IMR-90 (cell line): ENCODE measurements at regions not wholly inside any gene's neighbourhood (a gene's known extent, or its start where the extent isn't known, plus 50 kb on each side); places are given as distances from the start of the nearest gene placed in this dataset.

Source experiments
- ATAC-seq: fragments of 200-7000 bp; cut with Tn5 transposase; 2 replicates; pipeline ENCODE4 v1.9.1; 2020; ENCODE audit warnings: low read depth, mild to moderate bottlenecking, moderate library complexity
- BruUV-seq: library from RNA; stranded (reverse); fragments of 400-500 nt; replicated peaks from 2 replicates; lab custom pipeline; 2021; lab: Mats Ljungman, UMichigan
- CTCF ChIA-PET: fragments of 300-600 bp; formaldehyde crosslinking; extraction: SDS; loops from one replicate; lab custom pipeline; 2021; ENCODE audit warnings: antibody characterized with exemption; lab: Yijun Ruan, JAX
- POLR2A ChIA-PET: fragments of 300-600 bp; sonication (Branson Sonifier 250); formaldehyde crosslinking; loops from one replicate; lab custom pipeline; 2022; ENCODE audit warnings: antibody characterized with exemption; ENCODE audit not compliant: unreplicated experiment; lab: Charles Lee
- DNase-seq: peaks from one replicate; pipeline ENCODE4 v3.0.0; 2013
- H2AFZ ChIP-seq: replicated peaks from 2 replicates; pipeline ENCODE3; 2013; ENCODE audit warnings: low read length, mild to moderate bottlenecking; ENCODE audit not compliant: poor library complexity
- H2AK5ac ChIP-seq: 2 replicates; pipeline ENCODE4 v1.6.1; 2013; ENCODE audit warnings: low read depth, low read length, inconsistent platforms
- H2AK9ac ChIP-seq: replicated peaks from 2 replicates; pipeline ENCODE3; 2013; ENCODE audit warnings: mild to moderate bottlenecking, low read depth, low read length, moderate library complexity; ENCODE audit not compliant: poor library complexity
- H2BK120ac ChIP-seq: 2 replicates; pipeline ENCODE4 v1.6.1; 2013; ENCODE audit warnings: low read depth, low read length, inconsistent platforms
- H2BK15ac ChIP-seq: 3 replicates; pipeline ENCODE4 v1.6.1; 2013; ENCODE audit warnings: low read depth, low read length, inconsistent platforms
- H2BK20ac ChIP-seq: 2 replicates; pipeline ENCODE4 v1.6.1; 2013; ENCODE audit warnings: low read depth, mild to moderate bottlenecking, inconsistent platforms, low read length, moderate library complexity
- H2BK5ac ChIP-seq: 2 replicates; pipeline ENCODE4 v1.6.1; 2013; ENCODE audit warnings: mild to moderate bottlenecking, low read depth, low read length, inconsistent platforms; ENCODE audit not compliant: poor library complexity, severe bottlenecking
- H3K14ac ChIP-seq: replicated peaks from 2 replicates; pipeline ENCODE4 v1.6.1; 2013; ENCODE audit warnings: low read depth, low read length, inconsistent platforms
- H3K18ac ChIP-seq: 2 replicates; pipeline ENCODE4 v1.6.1; 2013; ENCODE audit warnings: low read depth, low read length, control low read depth
- H3K23ac ChIP-seq: 2 replicates; pipeline ENCODE4 v1.6.1; 2013; ENCODE audit warnings: low read depth, low read length, inconsistent platforms
- H3K27ac ChIP-seq: 2 replicates; pipeline ENCODE4 v1.5.1; 2013; ENCODE audit warnings: mild to moderate bottlenecking, control low read depth, low read length; ENCODE audit not compliant: insufficient read depth
- H3K27me3 ChIP-seq: 2 replicates; pipeline ENCODE4 v1.6.1; 2013; ENCODE audit warnings: low read length; ENCODE audit not compliant: control insufficient read depth, insufficient read depth
- H3K36me3 ChIP-seq: 2 replicates; pipeline ENCODE4 v1.6.1; 2013; ENCODE audit warnings: low read length, mixed read lengths; ENCODE audit not compliant: control insufficient read depth, insufficient read depth
- H3K4ac ChIP-seq: 2 replicates; pipeline ENCODE4 v1.6.1; 2013; ENCODE audit warnings: low read depth, low read length, inconsistent platforms
- H3K4me1 ChIP-seq: 2 replicates; pipeline ENCODE4 v1.6.1; 2013; ENCODE audit warnings: low read length, mixed read lengths; ENCODE audit not compliant: control insufficient read depth, insufficient read depth
- H3K4me2 ChIP-seq: 2 replicates; pipeline ENCODE4 v1.6.1; 2013; ENCODE audit warnings: low read depth, mild to moderate bottlenecking, control low read depth, low read length, moderate library complexity
- H3K4me3 ChIP-seq: 2 replicates; pipeline ENCODE4 v1.5.1; 2013; ENCODE audit warnings: low read depth, mild to moderate bottlenecking, control low read depth, low read length, moderate library complexity; ENCODE audit not compliant: insufficient read depth
- H3K56ac ChIP-seq: 2 replicates; pipeline ENCODE4 v1.6.1; 2013; ENCODE audit warnings: low read length, inconsistent platforms; ENCODE audit not compliant: insufficient read depth; ENCODE audit errors: extremely low read depth
- H3K79me1 ChIP-seq, 2 experiments: 2 replicates each; pipeline ENCODE4 v1.6.1; 2013; ENCODE audit warnings: low read length in 2 of 2, inconsistent platforms in 1 of 2, low read depth in 1 of 2
- H3K9ac ChIP-seq: 2 replicates; pipeline ENCODE4 v1.6.1; 2013; ENCODE audit warnings: low read depth, low read length, control low read depth
- H3K9me1 ChIP-seq: 2 replicates; pipeline ENCODE4 v1.6.1; 2013; ENCODE audit warnings: low read length, inconsistent platforms; ENCODE audit not compliant: insufficient read depth
- H3K9me3 ChIP-seq: 2 replicates; pipeline ENCODE4 v1.6.1; 2013; ENCODE audit warnings: low read length; ENCODE audit not compliant: control insufficient read depth, insufficient read depth
- H4K20me1 ChIP-seq: 2 replicates; pipeline ENCODE4 v1.6.1; 2013; ENCODE audit warnings: low read length, inconsistent platforms; ENCODE audit not compliant: insufficient read depth
- H4K5ac ChIP-seq: 2 replicates; pipeline ENCODE4 v1.6.1; 2013; ENCODE audit warnings: mild to moderate bottlenecking, low read depth, low read length, control low read depth
- H4K8ac ChIP-seq, 2 experiments: 2 replicates each; pipeline ENCODE4 v1.6.1; 2013; ENCODE audit warnings: low read depth in 2 of 2, low read length in 2 of 2, control low read depth in 1 of 2, inconsistent platforms in 1 of 2
- H4K91ac ChIP-seq: 2 replicates; pipeline ENCODE4 v1.6.1; 2013; ENCODE audit warnings: low read depth, low read length, inconsistent platforms; ENCODE audit not compliant: insufficient read depth
- BHLHE40 ChIP-seq: fragments of 150-350 bp; IDR thresholded peaks from 2 replicates; pipeline ENCODE4 v1.6.1; 2016; ENCODE audit warnings: mild to moderate bottlenecking, low read depth, low read length
- CEBPB ChIP-seq: IDR thresholded peaks from 2 replicates; pipeline ENCODE4 v1.6.1; 2012; ENCODE audit warnings: low read depth, low read length, improper control_type of control experiment
- CHD1 ChIP-seq: IDR thresholded peaks from 2 replicates; pipeline ENCODE4 v1.6.1; 2012; ENCODE audit warnings: low read depth, low read length, improper control_type of control experiment
- CTCF ChIP-seq: conservative IDR thresholded peaks from 2 replicates; pipeline ENCODE4 v1.5.1; 2012; ENCODE audit warnings: mild to moderate bottlenecking, low read depth, low read length, improper control_type of control experiment
- ELK1 ChIP-seq: fragments of 150-350 bp; IDR thresholded peaks from 2 replicates; pipeline ENCODE4 v1.6.1; 2016; ENCODE audit warnings: low read depth, mild to moderate bottlenecking, low read length, moderate library complexity, borderline replicate concordance
- FOS ChIP-seq: fragments of 150-350 bp; IDR thresholded peaks from 2 replicates; pipeline ENCODE4 v1.6.1; 2016; ENCODE audit warnings: low read depth, low read length
- MAFK ChIP-seq: IDR thresholded peaks from 2 replicates; pipeline ENCODE4 v1.6.1; 2012; ENCODE audit warnings: low read depth, low read length, improper control_type of control experiment
- MAZ ChIP-seq: IDR thresholded peaks from 2 replicates; pipeline ENCODE4 v1.6.1; 2012; ENCODE audit warnings: low read depth, mild to moderate bottlenecking, low read length, improper control_type of control experiment, moderate library complexity, borderline replicate concordance
- MXI1 ChIP-seq: IDR thresholded peaks from 2 replicates; pipeline ENCODE4 v1.6.1; 2012; ENCODE audit warnings: low read depth, mild to moderate bottlenecking, low read length, moderate library complexity, borderline replicate concordance
- NFE2L2 ChIP-seq: fragments of 150-350 bp; IDR thresholded peaks from 2 replicates; pipeline ENCODE4 v1.6.1; 2016; ENCODE audit warnings: low read depth, mild to moderate bottlenecking, low read length
- POLR2A ChIP-seq: IDR thresholded peaks from 2 replicates; pipeline ENCODE4 v1.6.1; 2012; ENCODE audit warnings: mild to moderate bottlenecking, low read depth, low read length
- RAD21 ChIP-seq: IDR thresholded peaks from 2 replicates; pipeline ENCODE4 v1.6.1; 2012; ENCODE audit warnings: low read length, improper control_type of control experiment
- RCOR1 ChIP-seq: IDR thresholded peaks from 2 replicates; pipeline ENCODE4 v1.6.1; 2012; ENCODE audit warnings: mild to moderate bottlenecking, low read length, improper control_type of control experiment; ENCODE audit not compliant: insufficient replicate concordance
- RFX5 ChIP-seq: IDR thresholded peaks from 2 replicates; pipeline ENCODE4 v1.8.0; 2012; ENCODE audit warnings: low read depth, mild to moderate bottlenecking, low read length, moderate library complexity
- SMC3 ChIP-seq: fragments of 150-350 bp; IDR thresholded peaks from 2 replicates; pipeline ENCODE4 v1.6.1; 2016; ENCODE audit warnings: low read depth, mild to moderate bottlenecking, antibody characterized with exemption, low read length, moderate library complexity
- USF2 ChIP-seq: fragments of 150-350 bp; IDR thresholded peaks from 2 replicates; pipeline ENCODE4 v1.6.1; 2017; ENCODE audit warnings: mild to moderate bottlenecking, antibody characterized with exemption, low read length, low read depth
- WGBS, 2 experiments: methylation state at CpG; one replicate each; pipeline versions ENCODE4 v1.1.5 to v1.1.7; 2013; ENCODE audit warnings: missing lambda C conversion rate in 2 of 2; ENCODE audit not compliant: insufficient read length in 1 of 2; ENCODE audit errors: extremely low coverage in 2 of 2; 5-methylcytosine and 5-hydroxymethylcytosine counted together
- dilution Hi-C: fragments of 300-500 bp; cut with HindIII; formaldehyde crosslinking; loops from one replicate; pipeline ENCODE4 v1.14.3; 2018; ENCODE audit warnings: low sequenced_read_pairs; ENCODE audit not compliant: unreplicated experiment
- in situ Hi-C: fragments of 300-500 bp; cut with MboI; formaldehyde crosslinking; loops from 3 replicates; pipeline ENCODE4 v1.14.3; 2019; ENCODE audit warnings: low sequenced_read_pairs, inconsistent platforms, mixed read lengths
- intact Hi-C: fragments of 100-400 bp; cut with micrococcal nuclease; formaldehyde crosslinking; loops from 2 replicates; pipeline ENCODE4 v1.10.0; 2022

GRCh38 chr2:239650674-239651073 is 249.9 kb upstream of the HDAC4 start:
- no CpG with 5 or more reads among the region's 3 CpGs for WGBS, 2 experiments
- Histone ChIP-seq H3K79me1 (no peaks in the 10 kb centered on the region), H3K23ac (no peak overlapping the region), H3K4me1 (no peaks in the 10 kb centered on the region), H3K9me3 (peaks cover 6% of the 10 kb centered on the region; the same call in 1 of the 2 replicates), H4K5ac (no peak overlapping the region), H3K14ac (no peak overlapping the region), H3K4me3 (no peak overlapping the region), H3K18ac (no peak overlapping the region), H2BK5ac (no peak overlapping the region), H2BK120ac (no peak overlapping the region), H3K36me3 (no peaks in the 10 kb centered on the region), H3K27ac (no peak overlapping the region), H2BK20ac (no peak overlapping the region), H2AK5ac (no peak overlapping the region), H3K9me1 (no peaks in the 10 kb centered on the region), H3K27me3 (no peaks in the 10 kb centered on the region), H4K20me1 (no peaks in the 10 kb centered on the region), H3K56ac (no peak overlapping the region), H2AK9ac (no peak overlapping the region), H4K8ac (no peak overlapping the region), H4K91ac (no peak overlapping the region), H3K4me2 (no peak overlapping the region), H3K9ac (no peak overlapping the region), H3K4ac (no peak overlapping the region), H2BK15ac (no peak overlapping the region), H2AFZ (no peak overlapping the region)
- ATAC-seq, result no peak
- ChIA-PET POLR2A (no interaction called here), CTCF (no interaction called here)
- DNase-seq, result no peak
- dilution Hi-C loops (no loop called here), intact Hi-C loops (no loop called here), in situ Hi-C loops (no loop called here)
- no peak for TF ChIP-seq CEBPB
- no peak for TF ChIP-seq NFE2L2
- no peak for TF ChIP-seq MXI1
- no peak for TF ChIP-seq SMC3
- TF ChIP-seq FOS, result no peak
- no peak for TF ChIP-seq MAFK
- TF ChIP-seq RCOR1, result no peak
- TF ChIP-seq POLR2A, result no peak
- no peak for TF ChIP-seq RFX5
- no peak for TF ChIP-seq RAD21
- no peak for TF ChIP-seq CTCF
- no peak for TF ChIP-seq MAZ
- no peak for TF ChIP-seq CHD1
- no peak for TF ChIP-seq ELK1
- TF ChIP-seq USF2, result no peak
- TF ChIP-seq BHLHE40, result no peak
- no TSS peak for BruUV-seq
